ENCODE measurements at regions not wholly inside any gene's neighbourhood (a gene's known extent, or its start where the extent isn't known, plus 50 kb on each side); places are given as distances from the start of the nearest gene placed in this dataset.
"Not testable (repeated sequence)": the region's sequence is repeated elsewhere in the genome, so short reads cannot be mapped to it uniquely, and the experiment has no call there.

- no peak for DNase-seq (ENCODE audit: low read depth in 2 of 2)
These were observed 177.1 kb downstream of the RNF144A start for GRCh38 chr2:7094231-7094741.

DNA sequence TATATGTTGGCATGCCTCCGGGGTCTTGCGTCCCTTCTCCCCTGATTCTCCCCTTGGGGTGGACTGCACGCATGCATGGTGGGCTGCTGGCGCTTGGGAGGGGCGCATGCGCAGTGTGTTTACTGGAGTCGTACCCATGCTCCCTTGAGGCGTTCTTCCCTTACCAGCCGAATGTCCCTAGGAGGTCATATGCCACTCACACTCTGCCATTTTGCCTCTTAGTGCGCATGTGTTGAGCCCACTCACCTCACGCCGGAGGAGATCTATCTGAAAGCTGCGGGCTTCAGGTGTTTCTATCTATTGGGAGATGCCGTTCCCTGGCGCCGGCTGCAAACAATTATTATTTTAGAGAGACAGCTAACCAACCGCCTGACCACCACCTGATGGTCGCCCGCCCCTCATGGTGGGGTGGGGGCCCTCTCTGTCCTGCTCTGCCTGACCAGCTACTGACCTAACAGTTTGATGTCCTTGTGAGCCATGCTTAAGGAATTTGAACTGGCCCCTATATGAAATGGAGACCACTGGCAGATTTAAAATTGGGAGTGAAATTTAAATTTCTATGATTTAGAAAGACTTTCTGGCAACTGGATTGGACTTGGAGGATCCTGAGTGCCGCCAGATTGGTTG lies 179.6 kb downstream of the RNF144A start:
- no peak for DNase-seq (ENCODE audit: low read depth in 2 of 2)

GRCh38 chr2:7097353-7097895 lies 180.2 kb downstream of the RNF144A start:
- DNase-seq (ENCODE audit: low read depth in 2 of 2): peak; percentile 37 to 62

DNA sequence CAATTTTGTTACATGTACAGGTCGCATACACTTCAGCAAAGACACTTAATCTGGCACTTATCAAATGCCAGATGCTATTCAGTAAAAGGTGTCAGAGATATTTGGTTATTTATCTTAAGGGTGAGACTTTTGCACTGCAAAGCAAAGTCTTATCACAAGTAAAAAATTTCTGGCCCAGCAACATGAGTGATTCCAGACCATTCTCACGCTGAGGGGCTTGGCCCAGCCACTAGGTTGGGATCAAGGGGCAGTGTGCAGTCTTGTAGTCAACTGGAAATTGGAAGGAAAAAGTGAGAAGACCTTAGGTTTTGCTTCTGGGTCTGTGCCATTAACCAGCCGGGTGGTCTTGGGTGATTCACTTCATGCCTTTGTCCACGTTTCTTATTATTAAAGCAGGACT lies 181.6 kb downstream of the RNF144A start:
- no peak for DNase-seq (ENCODE audit: low read depth in 2 of 2)

- not testable (repeated sequence) for DNase-seq (ENCODE audit: low read depth in 2 of 2)
These were observed 182.5 kb downstream of the RNF144A start for GRCh38 chr2:7099687-7100086.

DNA sequence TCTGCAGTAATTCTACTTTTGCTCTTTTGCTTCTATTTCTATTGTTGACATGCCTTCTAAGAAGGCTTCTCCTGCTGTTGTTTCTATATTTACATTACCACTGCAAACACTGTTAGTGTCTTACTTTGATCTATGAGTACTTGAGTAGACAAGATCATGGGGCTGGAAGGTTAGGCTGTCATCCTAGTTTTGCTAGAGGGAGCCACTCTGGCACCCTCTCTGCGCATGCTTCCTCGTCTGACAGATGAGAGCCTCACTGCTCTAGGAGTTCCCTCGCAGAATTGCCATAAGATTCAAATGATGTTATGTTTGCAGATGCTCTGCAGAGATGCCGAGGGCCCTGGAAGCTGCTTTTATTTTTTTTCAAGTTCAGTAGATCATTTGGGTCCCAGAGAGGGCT lies 185.6 kb downstream of the RNF144A start:
- no peak for DNase-seq (ENCODE audit: low read depth in 2 of 2)

GRCh38 chr2:7108792-7109532 lies 191.8 kb downstream of the RNF144A start:
- no peak for DNase-seq (ENCODE audit: low read depth in 2 of 2)

GRCh38 chr2:7109533-7109885 lies 192.3 kb downstream of the RNF144A start:
- no peak for DNase-seq (ENCODE audit: low read depth in 2 of 2)

DNA sequence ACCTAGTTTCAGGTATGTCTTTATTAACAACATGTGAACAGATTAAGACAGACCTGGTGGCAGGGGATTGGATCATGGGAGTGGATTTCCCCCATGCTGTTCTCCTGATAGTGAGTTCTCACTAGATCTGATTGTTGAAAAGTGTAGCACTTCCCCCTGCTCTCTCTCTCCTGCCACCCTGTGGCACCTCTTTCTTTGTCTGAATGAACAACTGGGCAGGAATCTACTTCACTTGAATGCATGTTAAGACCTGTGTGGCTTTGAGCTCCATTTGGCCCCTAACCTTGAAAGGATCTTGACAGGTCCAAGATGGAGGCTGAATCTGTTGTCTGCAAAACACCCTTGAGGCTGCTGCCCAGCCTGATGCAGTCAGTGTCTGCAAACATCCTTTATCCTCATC lies 194.4 kb downstream of the RNF144A start:
- DNase-seq (ENCODE audit: low read depth in 2 of 2): no peak

GRCh38 chr2:7115364-7115763 lies 198.2 kb downstream of the RNF144A start:
- no peak for DNase-seq (ENCODE audit: low read depth in 2 of 2)

DNA sequence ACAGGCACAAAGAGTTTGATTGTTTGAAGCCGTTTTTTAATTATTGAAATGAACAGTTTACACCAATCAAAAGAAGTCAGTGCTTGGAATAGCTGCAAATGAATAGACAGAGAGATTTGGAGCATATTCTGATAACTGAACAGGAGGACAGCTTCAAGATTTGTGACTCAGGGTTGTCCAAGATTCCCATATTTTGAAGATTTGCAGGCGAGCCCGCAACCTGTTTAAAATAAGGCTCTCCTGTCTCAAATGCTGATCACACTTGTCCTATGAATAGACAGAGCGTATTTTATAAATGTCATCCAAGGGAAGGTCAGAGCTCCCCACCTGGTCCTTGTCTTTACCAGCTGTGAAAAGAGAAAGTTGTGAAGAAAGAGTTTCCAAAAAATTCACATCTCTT lies 198.7 kb downstream of the RNF144A start:
- no peak for DNase-seq (ENCODE audit: low read depth in 2 of 2)

GRCh38 chr2:7116511-7116910 lies 199.3 kb downstream of the RNF144A start:
- DNase-seq (ENCODE audit: low read depth in 2 of 2): no peak

GRCh38 chr2:7117076-7117475 lies 199.9 kb downstream of the RNF144A start:
- no peak for DNase-seq (ENCODE audit: low read depth in 2 of 2)

DNA sequence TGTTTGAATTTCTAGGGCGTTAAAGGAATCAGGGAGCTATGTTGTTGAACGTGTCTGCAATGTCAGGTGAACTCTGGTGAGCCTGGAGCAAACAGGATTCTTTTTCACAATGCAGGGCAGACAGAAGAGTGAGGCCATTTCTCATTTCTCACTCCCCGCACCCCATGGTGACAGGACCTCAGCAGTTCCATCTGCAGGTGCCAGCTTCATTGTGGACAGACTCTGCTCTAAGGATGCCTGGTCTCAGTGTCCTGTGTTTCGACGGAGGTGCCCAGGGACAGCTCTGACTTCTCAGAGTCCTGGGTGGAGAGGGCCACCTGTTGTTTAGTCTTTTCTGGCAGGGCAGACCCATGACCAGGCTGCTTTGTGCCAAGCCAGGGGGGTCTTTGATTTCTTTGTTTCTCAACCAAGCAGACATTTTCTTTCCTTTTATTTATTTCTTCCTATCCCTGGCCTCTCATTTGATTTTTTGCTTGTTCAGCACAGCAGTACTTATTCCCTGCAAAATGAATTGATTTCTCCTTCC lies 201.5 kb downstream of the RNF144A start:
- DNase-seq (ENCODE audit: low read depth in 2 of 2): no peak

- DNase-seq (ENCODE audit: low read depth in 2 of 2): no peak
These were observed 202.1 kb downstream of the RNF144A start for GRCh38 chr2:7119132-7119835.

GRCh38 chr2:7121851-7122250 lies 204.6 kb downstream of the RNF144A start:
- DNase-seq (ENCODE audit: low read depth in 2 of 2): no peak

DNA sequence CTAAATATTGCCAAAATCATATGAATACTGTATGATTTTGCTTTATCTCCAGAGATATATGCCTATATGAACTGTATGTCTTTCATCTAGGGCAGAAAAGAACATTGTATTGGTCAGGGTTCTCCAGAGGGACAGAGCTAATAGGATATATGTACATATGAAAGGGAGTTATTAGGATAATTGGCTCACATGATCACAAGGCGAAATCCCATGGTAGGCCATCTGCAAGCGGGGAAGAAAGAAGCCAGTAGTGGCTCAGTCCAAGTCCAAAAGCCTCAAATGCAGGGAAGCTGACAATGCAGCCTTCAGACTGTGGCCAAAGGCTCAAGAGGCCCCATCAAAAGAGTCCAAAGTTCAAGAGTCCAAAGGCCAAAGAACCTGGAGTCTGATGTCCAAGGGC lies 209.9 kb downstream of the RNF144A start:
- no peak for DNase-seq (ENCODE audit: low read depth in 2 of 2)

DNA sequence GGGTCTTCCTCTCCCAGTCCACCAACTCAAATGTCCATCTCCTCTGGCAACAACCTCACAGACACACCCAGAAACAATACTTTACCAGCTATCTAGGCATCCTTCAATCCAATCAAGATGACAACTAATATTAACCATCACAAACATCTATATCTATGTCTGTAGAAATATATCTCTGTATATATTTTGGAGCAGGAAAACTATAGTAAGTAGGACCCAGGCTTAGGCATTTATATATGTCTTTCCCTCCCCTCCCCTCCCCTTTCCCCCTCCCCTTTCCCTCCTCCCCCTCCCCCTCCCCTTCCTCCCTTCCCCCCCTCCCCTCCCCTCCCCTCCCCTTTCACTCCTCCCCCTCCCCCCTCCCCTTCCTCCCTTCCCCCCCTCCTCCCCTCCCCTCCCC lies 210.5 kb downstream of the RNF144A start:
- no peak for DNase-seq (ENCODE audit: low read depth in 2 of 2)

GRCh38 chr2:7131261-7131660 lies 214.0 kb downstream of the RNF144A start:
- DNase-seq (ENCODE audit: low read depth in 2 of 2): no peak

- no peak for DNase-seq (ENCODE audit: low read depth in 2 of 2)
These were observed 215.5 kb downstream of the RNF144A start for GRCh38 chr2:7132753-7133152.

DNA sequence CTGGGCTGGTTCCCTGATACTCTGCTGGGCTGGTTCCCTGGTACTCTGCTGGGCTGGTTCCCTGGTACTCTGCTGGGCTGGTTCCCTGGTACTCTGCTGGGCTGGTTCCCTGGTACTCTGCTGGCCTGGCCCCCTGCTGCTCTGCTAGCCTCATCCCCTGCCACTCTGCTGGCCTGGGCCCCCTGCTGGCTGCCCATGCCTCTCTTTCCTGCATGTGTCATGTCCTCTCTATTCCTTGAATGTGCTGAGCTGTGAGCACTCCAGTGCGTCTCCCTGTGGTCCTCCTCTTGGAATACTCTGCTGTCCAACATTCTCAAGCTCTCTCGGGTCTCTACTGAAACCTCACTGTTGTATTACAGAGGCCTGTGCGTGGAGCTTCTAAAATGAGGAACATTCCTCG lies 216.3 kb downstream of the RNF144A start:
- no peak for DNase-seq (ENCODE audit: low read depth in 2 of 2)

DNA sequence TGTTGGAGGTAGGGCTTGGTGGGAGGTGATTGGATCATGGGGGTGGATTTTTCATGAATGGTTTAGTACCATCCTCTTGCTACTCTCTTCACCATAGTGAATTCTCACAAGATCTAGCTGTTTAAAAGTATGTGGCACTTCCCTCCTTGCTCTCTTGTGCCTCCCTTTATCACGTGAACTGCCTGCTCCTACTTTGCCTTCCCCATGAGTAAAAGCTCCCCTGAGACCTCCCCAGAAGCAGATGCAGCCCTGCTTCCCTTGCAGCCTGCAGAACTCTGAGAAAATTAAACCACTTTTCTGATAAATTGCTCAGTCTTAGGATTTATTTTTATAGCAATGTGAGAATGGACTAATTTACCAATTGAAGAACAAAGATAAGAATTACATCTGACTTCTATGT lies 223.1 kb downstream of the RNF144A start:
- DNase-seq (ENCODE audit: low read depth in 2 of 2): no peak
